Stimulated activated naive B cell treated with anti-CD40 and anti-IgM and Interleukin-4, amounts not matched to agents 10 μg/mL and 1 μg/mL and 100 μg/mL, for 72 hours (primary cell): ENCODE measurements at regions not wholly inside any gene's neighbourhood (a gene's known extent, or its start where the extent isn't known, plus 50 kb on each side); places are given as distances from the start of the nearest gene placed in this dataset.

ENCODE experiments used
- ATAC-seq, 2 donors: fragments of 150-1000 bp; cut with Tn5 transposase; replicated peaks; 2 replicates each; pipeline ENCODE4 v1.10.0; 2021; ENCODE audit warnings: moderate library complexity in 1 of 2
- DNase-seq: peaks from one replicate; pipeline ENCODE4 v3.0.0; 2021
- H3K27ac Mint-ChIP-seq: one replicate; pipeline ENCODE4 v1.8.0; 2022; ENCODE audit warnings: mild to moderate bottlenecking, mixed read lengths
- H3K27me3 Mint-ChIP-seq, 2 donors: one replicate each; pipeline ENCODE4 v1.8.0; 2022; ENCODE audit warnings: mixed read lengths in 2 of 2
- H3K36me3 Mint-ChIP-seq, 2 donors: one replicate each; pipeline ENCODE4 v1.8.0; 2022; ENCODE audit warnings: mixed read lengths in 2 of 2, mild to moderate bottlenecking in 1 of 2
- H3K4me1 Mint-ChIP-seq, 2 donors: one replicate each; pipeline ENCODE4 v1.8.0; 2022; ENCODE audit warnings: mixed read lengths in 2 of 2, mild to moderate bottlenecking in 1 of 2
- H3K4me3 Mint-ChIP-seq, 2 donors: one replicate each; pipeline ENCODE4 v1.8.0; 2022; ENCODE audit warnings: mild to moderate bottlenecking in 2 of 2, mixed read lengths in 2 of 2, moderate library complexity in 1 of 2
- H3K9me3 Mint-ChIP-seq, 2 donors: one replicate each; pipeline ENCODE4 v1.8.0; 2022; ENCODE audit warnings: mixed read lengths in 2 of 2, mild to moderate bottlenecking in 1 of 2

DNA sequence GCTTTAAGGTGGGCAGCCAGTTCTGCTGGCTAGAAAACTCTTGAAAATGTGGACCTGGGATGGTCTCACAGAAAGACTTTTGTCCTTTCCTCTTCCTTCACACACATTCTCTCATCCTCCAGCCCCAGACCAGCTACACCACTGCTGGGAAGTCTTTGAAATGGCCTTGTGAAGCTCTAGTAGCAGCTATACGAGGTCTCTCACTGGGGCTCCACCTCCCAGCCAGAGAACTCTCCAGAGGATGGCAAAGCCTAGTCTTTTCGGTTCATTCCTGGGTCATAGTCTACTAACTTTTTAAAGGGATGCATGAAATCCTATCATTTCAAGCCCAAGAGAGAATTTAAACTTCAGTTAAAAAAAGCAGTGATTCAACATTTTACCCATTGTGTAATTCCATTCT is 133.9 kb upstream of the ERCC6L2 start:
- H3K4me3 Mint-ChIP-seq, result no peak overlapping the region
- peaks cover 0 to 2% of the 10 kb centered on the region in 2 donors for H3K4me1 Mint-ChIP-seq
- ATAC-seq (no peak), DNase-seq (no peak)
- no peak overlapping the region for H3K27ac Mint-ChIP-seq
- no peaks in the 10 kb centered on the region for H3K9me3 Mint-ChIP-seq
- peaks cover 25 to 28% of the 10 kb centered on the region in 2 donors for H3K27me3 Mint-ChIP-seq
- no peaks in the 10 kb centered on the region for H3K36me3 Mint-ChIP-seq

DNA sequence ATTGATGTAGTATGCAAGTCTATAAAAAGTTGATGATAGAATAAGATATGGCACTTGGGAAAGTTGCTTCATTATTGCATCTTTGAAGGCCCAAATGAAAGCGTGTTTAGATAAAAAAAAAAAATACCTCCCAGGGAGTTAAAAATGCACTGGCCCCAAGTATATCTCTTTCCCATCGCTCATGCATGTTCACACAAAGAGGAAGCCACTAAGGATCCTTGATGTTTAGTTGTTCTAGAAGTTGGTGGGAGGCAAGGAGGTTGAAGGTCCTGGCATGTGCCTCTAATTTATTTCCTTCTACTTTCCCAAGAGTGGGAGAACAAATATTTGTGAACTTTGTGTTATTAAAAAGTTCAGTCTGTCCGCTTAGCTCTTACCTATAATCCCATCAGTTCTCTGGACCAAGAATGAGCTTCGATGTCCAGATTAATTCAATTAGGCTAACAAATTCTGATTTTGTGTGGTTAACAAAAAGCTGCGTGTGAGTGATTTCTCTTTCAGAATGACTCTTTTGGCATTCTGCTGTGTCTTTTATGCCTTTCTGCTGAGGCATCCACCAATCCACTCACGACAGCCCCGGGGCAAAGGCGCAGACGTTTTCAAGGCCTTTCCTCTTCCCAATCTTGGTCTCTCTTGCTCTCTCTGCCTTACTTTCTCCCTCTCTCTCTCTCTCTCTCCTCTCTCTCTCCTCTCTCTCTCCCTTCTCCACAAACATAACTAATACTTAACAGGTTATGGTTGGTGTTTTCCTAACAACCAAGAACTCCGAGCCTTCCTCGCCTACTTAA is 135.1 kb upstream of the ERCC6L2 start:
- no peak overlapping the region for H3K27ac Mint-ChIP-seq
- no peak overlapping the region for H3K4me3 Mint-ChIP-seq
- no peaks in the 10 kb centered on the region for H3K9me3 Mint-ChIP-seq
- H3K27me3 Mint-ChIP-seq, result peaks cover 26 to 27% of the 10 kb centered on the region in 2 donors
- H3K36me3 Mint-ChIP-seq, result no peaks in the 10 kb centered on the region
- H3K4me1 Mint-ChIP-seq, result peaks cover 0 to 2% of the 10 kb centered on the region in 2 donors
- no peak for ATAC-seq
- DNase-seq, result no peak

DNA sequence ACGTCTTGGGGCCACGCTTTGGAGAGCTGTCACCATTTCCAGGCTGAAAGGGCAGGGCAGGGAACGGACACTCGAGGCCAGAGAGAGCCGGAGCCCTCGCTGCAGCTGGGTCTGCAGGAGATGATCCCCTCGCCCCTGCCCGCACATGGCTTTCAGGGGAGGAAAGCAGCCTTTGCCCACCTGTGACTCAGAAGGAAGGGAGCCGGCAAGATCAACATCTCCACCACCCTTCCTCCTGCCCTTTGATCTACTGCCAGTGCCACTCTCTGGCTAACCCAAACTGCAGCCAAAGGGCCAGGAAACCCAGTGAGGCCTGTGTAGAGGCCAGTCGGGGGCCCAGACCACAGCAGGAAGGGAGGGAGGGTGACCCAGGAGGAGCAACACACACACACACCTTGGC is 137.1 kb upstream of the ERCC6L2 start:
- no peak for ATAC-seq
- DNase-seq, result no peak
- H3K36me3 Mint-ChIP-seq, result no peaks in the 10 kb centered on the region
- H3K27me3 Mint-ChIP-seq, result peaks cover 26 to 28% of the 10 kb centered on the region in 2 donors
- H3K4me1 Mint-ChIP-seq, result peaks cover 0 to 2% of the 10 kb centered on the region in 2 donors
- no peak overlapping the region for H3K27ac Mint-ChIP-seq
- no peaks in the 10 kb centered on the region for H3K9me3 Mint-ChIP-seq
- no peak overlapping the region for H3K4me3 Mint-ChIP-seq

GRCh38 chr9:95736891-95737522 is 138.5 kb upstream of the ERCC6L2 start:
- Mint-ChIP-seq H3K4me3 (no peak overlapping the region), H3K9me3 (no peaks in the 10 kb centered on the region), H3K27me3 (peaks cover 25 to 27% of the 10 kb centered on the region in 2 donors), H3K36me3 (no peaks in the 10 kb centered on the region), H3K4me1 (no peaks in the 10 kb centered on the region), H3K27ac (no peak overlapping the region)
- ATAC-seq (no peak), DNase-seq (no peak)

- H3K27ac Mint-ChIP-seq, result no peak overlapping the region
- DNase-seq (no peak), ATAC-seq (peak; percentile 48 to 54)
- H3K27me3 Mint-ChIP-seq, result peaks cover 28 to 29% of the 10 kb centered on the region in 2 donors
- no peaks in the 10 kb centered on the region for H3K36me3 Mint-ChIP-seq
- H3K4me1 Mint-ChIP-seq, result no peaks in the 10 kb centered on the region
- H3K9me3 Mint-ChIP-seq, result no peaks in the 10 kb centered on the region
- no peak overlapping the region for H3K4me3 Mint-ChIP-seq
Observed at GRCh38 chr9:95736370-95736769, 139.1 kb upstream of the ERCC6L2 start.

- ATAC-seq, result no peak
- H3K4me3 Mint-ChIP-seq, result no peak overlapping the region
- no peaks in the 10 kb centered on the region for H3K4me1 Mint-ChIP-seq
- no peak for DNase-seq
- H3K36me3 Mint-ChIP-seq, result no peaks in the 10 kb centered on the region
- no peak overlapping the region for H3K27ac Mint-ChIP-seq
- H3K27me3 Mint-ChIP-seq, result peaks cover 28 to 32% of the 10 kb centered on the region in 2 donors
- no peaks in the 10 kb centered on the region for H3K9me3 Mint-ChIP-seq
Observed at GRCh38 chr9:95735701-95736100, 139.8 kb upstream of the ERCC6L2 start.

GRCh38 chr9:95733741-95734666 is 141.5 kb upstream of the ERCC6L2 start:
- Mint-ChIP-seq H3K36me3 (no peaks in the 10 kb centered on the region), H3K27me3 (peaks cover 28 to 29% of the 10 kb centered on the region in 2 donors), H3K4me1 (no peaks in the 10 kb centered on the region), H3K27ac (no peak overlapping the region), H3K9me3 (peaks cover 0 to 3% of the 10 kb centered on the region in 2 donors), H3K4me3 (no peak overlapping the region)
- DNase-seq (no peak), ATAC-seq (no peak)

DNA sequence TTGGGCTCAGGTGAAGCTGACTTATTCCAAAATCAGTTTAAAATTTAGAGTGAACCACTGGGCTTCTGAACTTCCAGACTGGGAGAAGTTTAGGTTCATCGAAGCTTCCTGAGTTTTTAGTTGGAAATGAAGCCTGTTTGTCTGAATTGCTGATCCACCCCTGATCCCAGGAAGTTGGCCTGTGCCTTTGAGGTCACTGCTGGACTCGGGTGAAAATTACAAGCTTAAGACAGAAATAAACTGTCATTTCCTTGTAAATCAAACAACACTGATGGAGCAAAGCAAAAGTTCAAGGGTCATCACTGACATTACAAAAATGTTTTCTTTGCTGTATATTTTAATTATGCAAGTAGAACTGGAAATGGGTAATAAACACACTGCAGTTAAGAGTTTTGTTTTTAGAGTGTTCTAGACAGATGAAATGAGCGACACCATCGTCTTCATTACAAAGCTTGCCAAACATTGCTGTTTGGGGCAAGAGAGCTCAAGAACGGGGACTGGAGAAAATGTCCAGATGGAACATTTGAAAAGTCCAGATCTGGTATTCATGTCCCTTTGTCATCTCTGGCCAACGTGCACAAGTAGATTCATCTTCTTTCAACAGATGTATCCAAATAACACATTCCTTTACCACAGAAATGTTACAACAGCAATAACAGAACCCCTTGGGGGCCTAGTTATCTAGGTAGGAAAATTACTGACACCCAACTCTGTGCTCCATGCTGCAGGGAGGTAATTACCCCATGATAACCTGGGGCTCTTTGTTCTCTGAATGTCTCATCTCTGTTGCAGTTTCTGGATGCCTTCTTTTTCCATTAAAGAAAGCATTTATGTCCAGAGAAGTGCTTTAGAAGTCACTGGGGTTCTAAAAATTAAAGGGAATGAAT is 142.4 kb upstream of the ERCC6L2 start:
- DNase-seq, result no peak
- no peak for ATAC-seq
- Mint-ChIP-seq H3K9me3 (peaks cover 4 to 7% of the 10 kb centered on the region in 2 donors), H3K4me1 (no peaks in the 10 kb centered on the region), H3K27me3 (peaks cover 23 to 25% of the 10 kb centered on the region in 2 donors), H3K4me3 (no peak overlapping the region), H3K27ac (no peak overlapping the region), H3K36me3 (peaks cover 4% of the 10 kb centered on the region in 2 donors)

DNA sequence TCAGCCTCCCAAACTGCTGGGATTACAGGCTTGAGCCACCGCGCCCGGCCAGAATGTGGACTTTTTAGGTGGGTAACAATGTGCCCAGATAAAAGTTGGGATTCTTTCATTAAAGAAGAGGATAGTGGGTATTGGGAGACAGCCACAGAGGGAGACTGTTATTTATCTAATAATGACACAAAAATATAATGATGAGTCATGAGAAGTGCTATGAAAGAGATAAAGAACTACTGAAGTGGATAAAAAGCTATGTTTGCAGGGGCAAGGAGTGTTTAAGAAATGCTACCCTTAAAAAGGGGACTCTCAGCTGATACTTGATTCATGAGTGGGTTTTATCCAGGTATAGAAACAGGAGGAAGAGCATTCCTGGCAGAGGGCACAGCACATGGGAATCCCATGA is 143.6 kb upstream of the ERCC6L2 start:
- Mint-ChIP-seq H3K27ac (no peak overlapping the region), H3K27me3 (peaks cover 17 to 18% of the 10 kb centered on the region in 2 donors), H3K4me1 (peaks cover 0 to 6% of the 10 kb centered on the region in 2 donors), H3K9me3 (peaks cover 4 to 7% of the 10 kb centered on the region in 2 donors), H3K4me3 (no peak overlapping the region), H3K36me3 (peaks cover 4% of the 10 kb centered on the region in 2 donors)
- ATAC-seq (no peak), DNase-seq (no peak)

- DNase-seq (no peak), ATAC-seq (no peak)
- peaks cover 12 to 17% of the 10 kb centered on the region in 2 donors for H3K27me3 Mint-ChIP-seq
- H3K27ac Mint-ChIP-seq, result no peak overlapping the region
- H3K9me3 Mint-ChIP-seq, result peaks cover 9 to 10% of the 10 kb centered on the region in 2 donors
- H3K4me1 Mint-ChIP-seq, result peaks cover 12 to 22% of the 10 kb centered on the region in 2 donors
- H3K36me3 Mint-ChIP-seq, result peaks cover 4 to 6% of the 10 kb centered on the region in 2 donors
- no peak overlapping the region for H3K4me3 Mint-ChIP-seq
Observed at GRCh38 chr9:95729669-95730368, 145.7 kb upstream of the ERCC6L2 start.

GRCh38 chr9:95729046-95729445 is 146.4 kb upstream of the ERCC6L2 start:
- ATAC-seq, result no peak
- no peak overlapping the region for H3K4me3 Mint-ChIP-seq
- H3K4me1 Mint-ChIP-seq, result peaks cover 15 to 29% of the 10 kb centered on the region in 2 donors
- H3K36me3 Mint-ChIP-seq, result peaks cover 4 to 6% of the 10 kb centered on the region in 2 donors
- H3K9me3 Mint-ChIP-seq, result peaks cover 9 to 10% of the 10 kb centered on the region in 2 donors
- DNase-seq, result no peak
- H3K27ac Mint-ChIP-seq, result no peak overlapping the region
- peaks cover 12 to 17% of the 10 kb centered on the region in 2 donors for H3K27me3 Mint-ChIP-seq

DNA sequence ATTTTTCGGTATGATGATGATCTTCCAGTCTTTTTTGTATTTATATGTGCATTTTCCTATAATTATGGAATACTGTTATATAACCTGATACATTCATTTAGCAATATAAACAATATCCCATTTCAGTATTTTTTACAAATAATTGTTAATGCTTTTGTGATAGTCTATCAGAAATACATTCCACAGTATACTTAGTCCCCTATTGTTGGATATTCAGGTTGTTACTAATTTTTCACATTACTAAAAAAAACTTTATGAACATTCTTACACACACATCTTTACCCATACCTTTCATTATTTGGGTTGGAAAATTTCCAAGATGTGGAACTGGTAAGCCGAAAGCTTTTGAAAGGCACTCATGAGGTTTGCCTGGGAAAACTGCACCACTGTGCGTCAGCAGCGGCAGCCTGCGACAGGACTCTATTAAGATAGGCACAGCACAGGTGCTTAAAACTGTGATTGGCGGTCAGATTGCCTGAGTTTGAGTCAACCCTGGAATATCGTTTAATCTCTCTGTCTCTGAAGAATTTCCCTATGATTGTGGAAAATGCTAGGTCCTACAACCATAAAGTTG is 147.5 kb upstream of the ERCC6L2 start:
- peaks cover 9 to 10% of the 10 kb centered on the region in 2 donors for H3K9me3 Mint-ChIP-seq
- peaks cover 12 to 17% of the 10 kb centered on the region in 2 donors for H3K27me3 Mint-ChIP-seq
- ATAC-seq, result no peak
- DNase-seq, result no peak
- peaks cover 19 to 37% of the 10 kb centered on the region in 2 donors for H3K4me1 Mint-ChIP-seq
- H3K27ac Mint-ChIP-seq, result no peak overlapping the region
- H3K36me3 Mint-ChIP-seq, result peaks cover 4 to 6% of the 10 kb centered on the region in 2 donors
- no peak overlapping the region for H3K4me3 Mint-ChIP-seq

- peaks cover 4 to 6% of the 10 kb centered on the region in 2 donors for H3K36me3 Mint-ChIP-seq
- no peak overlapping the region for H3K4me3 Mint-ChIP-seq
- DNase-seq, result no peak
- peaks cover 4 to 10% of the 10 kb centered on the region in 2 donors for H3K27me3 Mint-ChIP-seq
- peaks cover 9 to 10% of the 10 kb centered on the region in 2 donors for H3K9me3 Mint-ChIP-seq
- H3K27ac Mint-ChIP-seq, result no peak overlapping the region
- no peak for ATAC-seq
- peaks cover 22 to 37% of the 10 kb centered on the region in 2 donors for H3K4me1 Mint-ChIP-seq
Observed at GRCh38 chr9:95726756-95727155, 148.7 kb upstream of the ERCC6L2 start.
